SIG-M5 treated with dmso at 0.1 percent for 504 hours (cell line): ENCODE measurements at regions not wholly inside any gene's neighbourhood (a gene's known extent, or its start where the extent isn't known, plus 50 kb on each side); places are given as distances from the start of the nearest gene placed in this dataset.
A peak's percentile ranks its signal among the peaks of the same experiment; 100 is the strongest.

ENCODE experiments used
- DNase-seq: peaks from one replicate; lab custom pipeline; 2025; ENCODE audit not compliant: unreplicated experiment; lab: John Stamatoyannopoulos, UW

- DNase-seq = peak; percentile 25
Measured at GRCh38 chr3:113136071-113136470, 75.3 kb upstream of the BOC start.

GRCh38 chr3:113136544-113136943 lies 74.8 kb upstream of the BOC start:
- no peak for DNase-seq

- DNase-seq = no peak
Measured at GRCh38 chr3:113138839-113139743, 72.3 kb upstream of the BOC start.

- peak; percentile 66 for DNase-seq
Measured at GRCh38 chr3:113140876-113141275, 70.5 kb upstream of the BOC start.

- no peak for DNase-seq
Measured at GRCh38 chr3:113141543-113141942, 69.8 kb upstream of the BOC start.

- no peak for DNase-seq
Measured at GRCh38 chr3:113142476-113142875, 68.9 kb upstream of the BOC start.

GRCh38 chr3:113143353-113143752 lies 68.0 kb upstream of the BOC start:
- DNase-seq = no peak

GRCh38 chr3:113147681-113148261 lies 63.6 kb upstream of the BOC start:
- DNase-seq = no peak

- DNase-seq = peak; percentile 34
Measured at GRCh38 chr3:113148284-113148683, 63.1 kb upstream of the BOC start.

- no peak for DNase-seq
Measured at GRCh38 chr3:113150250-113150649, 61.1 kb upstream of the BOC start.

- no peak for DNase-seq
Measured at GRCh38 chr3:113151461-113152031, 59.8 kb upstream of the BOC start.

GRCh38 chr3:113152849-113153248 lies 58.5 kb upstream of the BOC start:
- DNase-seq = no peak

GRCh38 chr3:113153499-113154107 lies 57.8 kb upstream of the BOC start:
- no peak for DNase-seq

- no peak for DNase-seq
Measured at GRCh38 chr3:113156816-113157333, 54.5 kb upstream of the BOC start.

- DNase-seq = no peak
Measured at GRCh38 chr3:113157408-113158030, 53.8 kb upstream of the BOC start.

GRCh38 chr3:113158171-113158570 lies 53.2 kb upstream of the BOC start:
- no peak for DNase-seq
